Testis (tissue), 2 donors: ENCODE measurements at regions not wholly inside any gene's neighbourhood (a gene's known extent, or its start where the extent isn't known, plus 50 kb on each side); places are given as distances from the start of the nearest gene placed in this dataset.

Experiments used
- DNase-seq: peaks from one replicate; pipeline ENCODE4 v3.0.0-alpha.2; 2019
- H3K27ac ChIP-seq, 2 donors: fragments of 200-600 bp; sonication (generic); one replicate each; pipeline ENCODE4 v1.5.1; 2019
- H3K27me3 ChIP-seq: fragments of 200-600 bp; sonication (generic); one replicate; pipeline ENCODE4 v1.5.1; 2019
- H3K36me3 ChIP-seq: fragments of 200-600 bp; sonication (generic); one replicate; pipeline ENCODE4 v1.5.1; 2017; ENCODE audit warnings: low read depth; ENCODE audit errors: missing control alignments
- H3K4me1 ChIP-seq: fragments of 200-600 bp; sonication (generic); one replicate; pipeline ENCODE4 v1.5.1; 2019
- H3K4me3 ChIP-seq, 2 donors: fragments of 200-600 bp; sonication (generic); one replicate each; pipeline ENCODE4 v1.5.1; 2017 to 2019
- H3K9me3 ChIP-seq: fragments of 200-600 bp; sonication (generic); one replicate; pipeline ENCODE4 v1.5.1; 2017
- CTCF ChIP-seq, 3 experiments: fragments of 450-650 bp in 2 of 3; fragments of 200-600 bp in 1 of 3; sonication (generic) in 1 of 3; IDR thresholded peaks; one replicate each; pipeline ENCODE4 v1.5.1; 2016 to 2019; ENCODE audit warnings: antibody characterized with exemption in 3 of 3, mild to moderate bottlenecking in 2 of 3, moderate library complexity in 1 of 3
- POLR2A ChIP-seq: fragments of 450-650 bp; IDR thresholded peaks from one replicate; pipeline ENCODE4 v1.6.1; 2017; ENCODE audit warnings: antibody characterized with exemption, mild to moderate bottlenecking, moderate library complexity
- WGBS, 2 donors: methylation state at CpG; one replicate each; pipeline ENCODE4 v1.1.5; 2018; 5-methylcytosine and 5-hydroxymethylcytosine counted together
- intact Hi-C: fragments of 100-400 bp; cut with DNase I; formaldehyde crosslinking; loops from one replicate; pipeline ENCODE4 v1.15.1; 2023; ENCODE audit warnings: low total_unique reads

GRCh38 chr1:90800012-90800717, 83.1 kb upstream of the BARHL2 start:
- no peak overlapping the region for H3K27ac ChIP-seq
- intact Hi-C loops: no loop called here
- 46 to 52% methylated on average over 5 to 6 of the region's 6 CpGs for WGBS, 2 donors
- H3K27me3 ChIP-seq: no peaks in the 10 kb centered on the region
- no peak for DNase-seq
- no peaks in the 10 kb centered on the region for H3K36me3 ChIP-seq
- H3K9me3 ChIP-seq: no peaks in the 10 kb centered on the region
- no peak overlapping the region for H3K4me3 ChIP-seq
- no peaks in the 10 kb centered on the region for H3K4me1 ChIP-seq
- no peak for TF ChIP-seq POLR2A
- TF ChIP-seq CTCF (IDR thresholded peaks at IDR 0.05): no peak

- no peak for TF ChIP-seq CTCF (IDR thresholded peaks at IDR 0.05)
- TF ChIP-seq POLR2A: no peak
- no peak overlapping the region for H3K4me3 ChIP-seq
- DNase-seq: no peak
- H3K9me3 ChIP-seq: no peaks in the 10 kb centered on the region
- intact Hi-C loops: no loop called here
- H3K27me3 ChIP-seq: no peaks in the 10 kb centered on the region
- 70 to 81% methylated on average over 8 of the region's 8 CpGs for WGBS, 2 donors
- no peak overlapping the region for H3K27ac ChIP-seq
- H3K4me1 ChIP-seq: no peaks in the 10 kb centered on the region
- H3K36me3 ChIP-seq: no peaks in the 10 kb centered on the region
Measured at GRCh38 chr1:90799326-90799725, 82.2 kb upstream of the BARHL2 start.

GRCh38 chr1:90798883-90799282, 81.8 kb upstream of the BARHL2 start:
- Histone ChIP-seq H3K4me1 (no peaks in the 10 kb centered on the region), H3K27me3 (no peaks in the 10 kb centered on the region), H3K27ac (no peak overlapping the region), H3K4me3 (no peak overlapping the region), H3K36me3 (no peaks in the 10 kb centered on the region), H3K9me3 (no peaks in the 10 kb centered on the region)
- WGBS, 2 donors: 56 to 58% methylated on average over 2 of the region's 2 CpGs
- no peak for DNase-seq
- intact Hi-C loops: no loop called here
- TF ChIP-seq CTCF (IDR thresholded peaks at IDR 0.05): no peak
- no peak for TF ChIP-seq POLR2A

DNA sequence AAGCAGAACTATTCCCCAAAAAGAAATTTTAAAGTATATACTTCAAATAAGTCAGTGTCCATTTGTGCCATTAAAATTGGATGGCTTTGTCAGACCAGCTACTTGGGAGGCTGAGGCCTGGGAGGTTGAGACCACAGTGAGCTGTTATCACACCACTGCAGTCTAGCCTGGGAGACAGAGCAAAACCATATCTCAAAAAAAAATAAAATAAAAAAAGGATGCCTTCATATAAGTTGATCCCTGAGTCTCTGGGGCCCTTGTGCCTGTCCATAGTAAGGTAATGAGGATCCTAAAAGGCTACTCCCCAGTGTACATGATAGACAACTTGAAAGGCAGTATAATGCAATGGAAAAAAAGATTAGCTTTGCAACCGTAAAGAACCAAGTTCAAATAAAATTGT, 81.2 kb upstream of the BARHL2 start:
- Histone ChIP-seq H3K27ac (no peak overlapping the region), H3K9me3 (no peaks in the 10 kb centered on the region), H3K4me3 (no peak overlapping the region), H3K36me3 (no peaks in the 10 kb centered on the region), H3K4me1 (no peaks in the 10 kb centered on the region), H3K27me3 (no peaks in the 10 kb centered on the region)
- intact Hi-C loops: no loop called here
- 79 to 81% methylated on average over 1 of the region's 1 CpG for WGBS, 2 donors
- TF ChIP-seq CTCF (IDR thresholded peaks at IDR 0.05) (no peak), POLR2A (no peak)
- DNase-seq: no peak

DNA sequence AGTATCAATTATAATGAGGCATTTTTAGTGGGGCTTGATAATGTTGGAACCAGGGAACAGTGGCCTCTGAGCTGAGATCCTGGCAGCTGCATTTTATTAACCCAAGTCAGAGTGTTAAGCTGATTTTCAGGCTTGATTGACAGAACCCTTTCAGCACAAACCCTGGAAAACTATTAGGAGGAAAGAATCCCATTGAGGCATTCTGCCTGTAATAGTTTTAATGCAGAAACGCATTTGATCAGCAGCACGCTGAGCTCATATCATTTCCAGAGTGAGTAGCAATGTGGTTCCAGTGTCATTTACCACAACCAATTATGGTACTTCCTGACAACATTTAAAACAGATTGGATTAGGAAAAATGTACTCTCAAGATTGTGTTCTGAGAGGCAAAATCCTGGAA, 78.3 kb upstream of the BARHL2 start:
- no peak for DNase-seq
- Histone ChIP-seq H3K27ac (no peak overlapping the region), H3K4me1 (no peaks in the 10 kb centered on the region), H3K36me3 (no peaks in the 10 kb centered on the region), H3K27me3 (no peaks in the 10 kb centered on the region), H3K4me3 (no peak overlapping the region), H3K9me3 (no peaks in the 10 kb centered on the region)
- intact Hi-C loops: no loop called here
- WGBS, 2 donors: 81 to 84% methylated on average over 2 of the region's 2 CpGs
- no peak for TF ChIP-seq CTCF (IDR thresholded peaks at IDR 0.05)
- no peak for TF ChIP-seq POLR2A
